GM12873 (cell line): ENCODE measurements at regions not wholly inside any gene's neighbourhood (a gene's known extent, or its start where the extent isn't known, plus 50 kb on each side); places are given as distances from the start of the nearest gene placed in this dataset.

Source experiments
- CTCF ChIP-seq: IDR thresholded peaks from 2 replicates; pipeline ENCODE4 v1.5.1; 2012; ENCODE audit warnings: low read depth, mild to moderate bottlenecking, moderate library complexity, low read length, control low read depth; ENCODE audit not compliant: insufficient read depth; ENCODE audit errors: missing control alignments

- no peak for TF ChIP-seq CTCF
Measured at GRCh38 chr13:73204952-73205351, 146.1 kb downstream of the KLF5 start.

- TF ChIP-seq CTCF: no peak
Measured at GRCh38 chr13:73201626-73202025, 142.8 kb downstream of the KLF5 start.

- TF ChIP-seq CTCF: no peak
Measured at GRCh38 chr13:73198991-73199411, 140.2 kb downstream of the KLF5 start.

- TF ChIP-seq CTCF: no peak
Measured at GRCh38 chr13:73195091-73195490, 136.3 kb downstream of the KLF5 start.

- no peak for TF ChIP-seq CTCF
Measured at GRCh38 chr13:73194310-73194709, 135.5 kb downstream of the KLF5 start.

- TF ChIP-seq CTCF: no peak
Measured at GRCh38 chr13:73193554-73193953, 134.7 kb downstream of the KLF5 start.

GRCh38 chr13:73190477-73190876 is 131.7 kb downstream of the KLF5 start:
- TF ChIP-seq CTCF: no peak
